Liver (tissue), 8 donors: ENCODE measurements at regions not wholly inside any gene's neighbourhood (a gene's known extent, or its start where the extent isn't known, plus 50 kb on each side); places are given as distances from the start of the nearest gene placed in this dataset.

Source experiments
- DNase-seq: peaks from one replicate; pipeline ENCODE4 v3.0.0-alpha.2; 2017; ENCODE audit warnings: low spot score
- H3K27ac ChIP-seq, 2 donors: one replicate each; pipeline ENCODE4 v1.7.0; 2013; ENCODE audit warnings: inconsistent platforms in 2 of 2, low read length in 2 of 2, control low read depth in 1 of 2, low read depth in 1 of 2, mild to moderate bottlenecking in 1 of 2
- H3K27me3 ChIP-seq, 4 donors: one replicate each; pipeline versions ENCODE4 v1.6.1 to v1.7.0; 2013; ENCODE audit warnings: low read length in 3 of 4, inconsistent platforms in 1 of 4, mild to moderate bottlenecking in 1 of 4, moderate library complexity in 1 of 4; ENCODE audit not compliant: control insufficient read depth in 4 of 4, insufficient read depth in 4 of 4
- H3K36me3 ChIP-seq, 4 donors: one replicate each; pipeline versions ENCODE4 v1.6.1 to v1.7.0; 2013; ENCODE audit warnings: low read length in 3 of 4, mild to moderate bottlenecking in 3 of 4, low read depth in 1 of 4, moderate library complexity in 1 of 4; ENCODE audit not compliant: control insufficient read depth in 4 of 4, insufficient read depth in 3 of 4
- H3K4me1 ChIP-seq, 4 donors: one replicate each; pipeline versions ENCODE4 v1.6.1 to v1.7.0; 2013; ENCODE audit warnings: low read length in 3 of 4, mild to moderate bottlenecking in 3 of 4, moderate library complexity in 1 of 4; ENCODE audit not compliant: control insufficient read depth in 4 of 4, insufficient read depth in 4 of 4
- H3K4me3 ChIP-seq, 3 donors: one replicate each; pipeline versions ENCODE4 v1.6.1 to v1.7.0; 2013; ENCODE audit warnings: low read length in 3 of 3, control low read depth in 1 of 3, low read depth in 1 of 3, mild to moderate bottlenecking in 1 of 3
- H3K9ac ChIP-seq, 2 donors: one replicate each; pipeline ENCODE4 v1.7.0; 2013; ENCODE audit warnings: low read length in 2 of 2, mild to moderate bottlenecking in 2 of 2, moderate library complexity in 2 of 2, control low read depth in 1 of 2, low read depth in 1 of 2
- H3K9me3 ChIP-seq, 4 donors: one replicate each; pipeline versions ENCODE4 v1.6.1 to v1.7.0; 2013; ENCODE audit warnings: low read length in 3 of 4; ENCODE audit not compliant: control insufficient read depth in 4 of 4
- EGR1 ChIP-seq, 2 donors: IDR thresholded peaks; 2 replicates each; pipeline ENCODE4 v1.6.1; 2016 to 2018; ENCODE audit warnings: antibody characterized with exemption in 2 of 2, low read depth in 2 of 2
- FOXA1 ChIP-seq: IDR thresholded peaks from 2 replicates; pipeline ENCODE4 v1.6.1; 2016; ENCODE audit warnings: antibody characterized with exemption
- FOXA2 ChIP-seq: IDR thresholded peaks from 2 replicates; pipeline ENCODE4 v1.6.1; 2016; ENCODE audit warnings: antibody characterized with exemption
- GABPA ChIP-seq, 2 donors: IDR thresholded peaks in 1 of 2; conservative IDR thresholded peaks in 1 of 2; 2 replicates each; pipeline ENCODE4 v1.6.1; 2016; ENCODE audit warnings: antibody characterized with exemption in 2 of 2, mild to moderate bottlenecking in 1 of 2, moderate library complexity in 1 of 2
- HNF4A ChIP-seq, 2 donors: conservative IDR thresholded peaks; 2 replicates each; pipeline ENCODE4 v1.6.1; 2016; ENCODE audit warnings: antibody characterized with exemption in 2 of 2, mild to moderate bottlenecking in 2 of 2
- HNF4G ChIP-seq: IDR thresholded peaks from 2 replicates; pipeline ENCODE4 v1.6.1; 2016; ENCODE audit warnings: antibody characterized with exemption
- JUND ChIP-seq, 2 donors: IDR thresholded peaks; 2 replicates each; pipeline ENCODE4 v1.6.1; 2016; ENCODE audit warnings: antibody characterized with exemption in 2 of 2
- NR2F2 ChIP-seq: IDR thresholded peaks from 2 replicates; pipeline ENCODE4 v1.6.1; 2016; ENCODE audit warnings: antibody characterized with exemption
- RAD21 ChIP-seq, 2 donors: IDR thresholded peaks; 2 replicates each; pipeline ENCODE4 v1.6.1; 2016; ENCODE audit warnings: antibody characterized with exemption in 2 of 2, mild to moderate bottlenecking in 2 of 2
- RXRA ChIP-seq, 2 donors: IDR thresholded peaks; 2 replicates each; pipeline ENCODE4 v1.6.1; 2017 to 2018; ENCODE audit warnings: antibody characterized with exemption in 2 of 2, mild to moderate bottlenecking in 1 of 2
- SP1 ChIP-seq: IDR thresholded peaks from 2 replicates; pipeline ENCODE4 v1.6.1; 2018; ENCODE audit warnings: antibody characterized with exemption, mild to moderate bottlenecking
- TAF1 ChIP-seq: conservative IDR thresholded peaks from 2 replicates; pipeline ENCODE4 v1.6.1; 2016; ENCODE audit warnings: antibody characterized with exemption, mild to moderate bottlenecking
- YY1 ChIP-seq: IDR thresholded peaks from 2 replicates; pipeline ENCODE4 v1.6.1; 2016; ENCODE audit warnings: antibody characterized with exemption, mild to moderate bottlenecking
- WGBS: extraction: QIAGEN DNeasy Blood & Tissue Kit; methylation state at CpG from one replicate; pipeline ENCODE4 v1.1.7; 2013; 5-methylcytosine and 5-hydroxymethylcytosine counted together
- TF ChIP-seq, protein P1 (sequence below): IDR thresholded peaks from 2 replicates; pipeline ENCODE4 v1.6.1; 2016; ENCODE audit warnings: antibody characterized with exemption
- TF ChIP-seq, protein P2 (sequence below): IDR thresholded peaks from 2 replicates; pipeline ENCODE4 v1.6.1; 2016; ENCODE audit warnings: antibody characterized with exemption
- TF ChIP-seq, protein P3 (sequence below): IDR thresholded peaks from 2 replicates; pipeline ENCODE4 v1.6.1; 2016; ENCODE audit warnings: antibody characterized with exemption
- TF ChIP-seq, protein P4 (sequence below): IDR thresholded peaks from 2 replicates; pipeline ENCODE4 v1.6.1; 2016; ENCODE audit warnings: antibody characterized with exemption, mild to moderate bottlenecking
- TF ChIP-seq, protein P5 (sequence below): fragments of 150-350 bp; IDR thresholded peaks from 2 replicates; pipeline ENCODE4 v1.5.1; 2017; ENCODE audit warnings: improper control_type of control experiment, low read depth, low read length; ENCODE audit not compliant: missing input control
- donor health status: healthy.
- donor health status: healthy.
- donor health status: healthy.
- donor health status: healthy.
- donor health status: healthy.

DNA sequence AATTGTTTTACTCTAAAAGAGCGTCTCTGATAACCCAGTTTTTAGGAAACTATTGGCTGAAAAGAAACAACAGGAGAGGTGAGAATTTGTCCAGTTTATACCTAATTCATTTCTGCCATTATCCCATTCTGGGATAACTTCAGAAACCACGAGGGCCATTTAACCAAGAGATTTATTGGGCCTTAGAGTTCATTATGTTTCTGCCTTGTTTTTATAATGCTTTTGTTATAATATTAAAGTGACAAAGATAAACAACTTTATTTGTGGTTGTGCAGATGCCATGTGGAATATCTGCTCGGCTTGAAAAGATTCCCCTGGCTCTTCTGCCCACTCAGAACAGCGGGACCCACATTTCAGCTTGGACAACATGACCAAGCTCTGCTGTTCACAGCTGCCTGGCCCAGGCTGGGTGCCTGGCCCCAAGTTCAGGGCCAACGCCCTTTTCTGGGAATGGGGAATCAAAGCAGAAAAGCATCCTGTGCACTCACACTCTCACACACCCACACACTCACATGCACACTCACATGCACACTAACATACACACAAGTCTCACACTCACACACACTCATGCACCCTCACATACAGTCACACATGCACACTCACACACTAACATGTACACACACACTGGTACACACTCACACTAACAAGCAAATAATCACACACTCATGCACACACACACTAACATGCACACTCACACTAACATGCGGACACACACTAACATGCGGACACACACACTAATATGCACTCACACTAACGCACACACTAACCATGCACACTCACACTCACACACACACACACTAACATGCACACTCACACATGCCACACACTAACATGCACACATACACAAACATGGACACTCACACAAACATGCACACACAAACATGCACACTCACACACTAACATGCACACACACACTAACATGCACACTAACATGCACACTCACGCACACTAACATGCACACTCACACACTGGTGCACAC is 86.7 kb upstream of the NEDD9 start:
- H3K27me3 ChIP-seq: no peaks in the 10 kb centered on the region
- H3K9ac ChIP-seq: no peak overlapping the region
- DNase-seq: no peak
- H3K27ac ChIP-seq: no peak overlapping the region
- H3K4me1 ChIP-seq: peaks cover 0 to 2% (median 0%) of the 10 kb centered on the region in 4 donors
- 92% methylated on average over 9 of the region's 9 CpGs for WGBS
- H3K36me3 ChIP-seq: no peaks in the 10 kb centered on the region
- H3K4me3 ChIP-seq: no peak overlapping the region
- no peaks in the 10 kb centered on the region for H3K9me3 ChIP-seq
- no peak for TF ChIP-seq TAF1
- no peak for TF ChIP-seq HNF4A (conservative IDR thresholded peaks at IDR 0.05)
- no peak for TF ChIP-seq EGR1 (IDR thresholded peaks at IDR 0.05; ENCODE audit: low read depth in 2 of 2)
- TF ChIP-seq NR2F2: no peak
- TF ChIP-seq YY1: no peak

DNA sequence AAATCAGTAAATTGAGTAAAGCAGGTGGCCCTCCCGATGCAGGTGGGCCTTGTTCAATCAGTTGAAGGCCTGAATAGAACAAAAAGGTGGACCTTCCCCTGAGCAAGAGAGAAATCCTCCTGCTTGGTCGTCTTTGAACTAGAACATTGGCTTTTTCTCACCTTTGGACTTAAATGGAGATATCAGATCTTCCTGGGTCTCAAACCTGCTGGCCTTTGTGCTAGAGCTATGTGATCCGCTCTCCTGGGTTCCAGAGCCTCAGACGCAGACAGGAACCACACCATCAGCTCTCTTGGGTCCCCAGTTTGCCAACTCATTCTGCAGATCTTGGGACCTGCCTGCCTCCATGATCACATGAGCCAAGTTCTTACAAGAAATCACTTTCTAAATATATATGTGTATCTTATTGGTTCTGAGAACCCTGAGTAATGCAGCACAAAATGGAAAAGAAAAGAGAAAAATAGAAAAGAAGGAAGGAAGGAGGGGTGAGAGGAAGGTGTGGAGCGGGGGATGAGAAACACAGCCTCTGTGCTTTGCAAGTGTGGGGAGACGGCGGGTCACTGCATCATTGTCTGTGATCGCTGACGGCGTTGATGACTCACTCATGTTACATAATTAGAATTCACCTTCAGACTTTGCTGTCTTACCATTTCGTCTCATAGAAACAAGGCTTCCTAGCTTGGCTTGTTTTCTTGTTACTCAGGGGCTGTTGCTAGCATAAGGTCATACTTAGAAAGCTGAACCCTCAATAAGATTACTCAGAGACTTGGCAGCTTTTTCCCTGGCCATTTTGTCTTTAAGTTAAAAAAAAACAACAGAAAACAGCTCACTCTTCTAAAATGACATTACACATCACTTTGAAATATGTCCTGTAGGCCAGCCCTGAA is 85.7 kb upstream of the NEDD9 start:
- Histone ChIP-seq H3K4me1 (no peaks in the 10 kb centered on the region), H3K9me3 (no peaks in the 10 kb centered on the region), H3K27ac (no peak overlapping the region), H3K36me3 (no peaks in the 10 kb centered on the region), H3K4me3 (no peak overlapping the region), H3K27me3 (no peaks in the 10 kb centered on the region), H3K9ac (no peak overlapping the region)
- no peak for DNase-seq
- TF ChIP-seq YY1 (no peak), RAD21 (IDR thresholded peaks at IDR 0.05) (no peak), EGR1 (IDR thresholded peaks at IDR 0.05; ENCODE audit: low read depth in 2 of 2) (no peak), FOXA1 (no peak), HNF4G (no peak), FOXA2 (no peak), NR2F2 (peak; percentile 11), RXRA (IDR thresholded peaks at IDR 0.05) (no peak), TAF1 (no peak), SP1 (no peak), JUND (IDR thresholded peaks at IDR 0.05) (peak; percentile 54 to 93), GABPA (IDR thresholded peaks at IDR 0.05 in 1 of 2, conservative IDR thresholded peaks at IDR 0.05 in 1 of 2) (no peak), HNF4A (conservative IDR thresholded peaks at IDR 0.05) (peak in 1 of 2 donors; percentile 21)
- TF ChIP-seq, protein P1, sequence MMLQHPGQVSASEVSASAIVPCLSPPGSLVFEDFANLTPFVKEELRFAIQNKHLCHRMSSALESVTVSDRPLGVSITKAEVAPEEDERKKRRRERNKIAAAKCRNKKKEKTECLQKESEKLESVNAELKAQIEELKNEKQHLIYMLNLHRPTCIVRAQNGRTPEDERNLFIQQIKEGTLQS: peak; percentile 59
- TF ChIP-seq, protein P2, sequence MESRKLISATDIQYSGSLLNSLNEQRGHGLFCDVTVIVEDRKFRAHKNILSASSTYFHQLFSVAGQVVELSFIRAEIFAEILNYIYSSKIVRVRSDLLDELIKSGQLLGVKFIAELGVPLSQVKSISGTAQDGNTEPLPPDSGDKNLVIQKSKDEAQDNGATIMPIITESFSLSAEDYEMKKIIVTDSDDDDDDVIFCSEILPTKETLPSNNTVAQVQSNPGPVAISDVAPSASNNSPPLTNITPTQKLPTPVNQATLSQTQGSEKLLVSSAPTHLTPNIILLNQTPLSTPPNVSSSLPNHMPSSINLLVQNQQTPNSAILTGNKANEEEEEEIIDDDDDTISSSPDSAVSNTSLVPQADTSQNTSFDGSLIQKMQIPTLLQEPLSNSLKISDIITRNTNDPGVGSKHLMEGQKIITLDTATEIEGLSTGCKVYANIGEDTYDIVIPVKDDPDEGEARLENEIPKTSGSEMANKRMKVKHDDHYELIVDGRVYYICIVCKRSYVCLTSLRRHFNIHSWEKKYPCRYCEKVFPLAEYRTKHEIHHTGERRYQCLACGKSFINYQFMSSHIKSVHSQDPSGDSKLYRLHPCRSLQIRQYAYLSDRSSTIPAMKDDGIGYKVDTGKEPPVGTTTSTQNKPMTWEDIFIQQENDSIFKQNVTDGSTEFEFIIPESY: no peak
- TF ChIP-seq, protein P3, sequence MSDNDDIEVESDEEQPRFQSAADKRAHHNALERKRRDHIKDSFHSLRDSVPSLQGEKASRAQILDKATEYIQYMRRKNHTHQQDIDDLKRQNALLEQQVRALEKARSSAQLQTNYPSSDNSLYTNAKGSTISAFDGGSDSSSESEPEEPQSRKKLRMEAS: no peak
- TF ChIP-seq, protein P4, sequence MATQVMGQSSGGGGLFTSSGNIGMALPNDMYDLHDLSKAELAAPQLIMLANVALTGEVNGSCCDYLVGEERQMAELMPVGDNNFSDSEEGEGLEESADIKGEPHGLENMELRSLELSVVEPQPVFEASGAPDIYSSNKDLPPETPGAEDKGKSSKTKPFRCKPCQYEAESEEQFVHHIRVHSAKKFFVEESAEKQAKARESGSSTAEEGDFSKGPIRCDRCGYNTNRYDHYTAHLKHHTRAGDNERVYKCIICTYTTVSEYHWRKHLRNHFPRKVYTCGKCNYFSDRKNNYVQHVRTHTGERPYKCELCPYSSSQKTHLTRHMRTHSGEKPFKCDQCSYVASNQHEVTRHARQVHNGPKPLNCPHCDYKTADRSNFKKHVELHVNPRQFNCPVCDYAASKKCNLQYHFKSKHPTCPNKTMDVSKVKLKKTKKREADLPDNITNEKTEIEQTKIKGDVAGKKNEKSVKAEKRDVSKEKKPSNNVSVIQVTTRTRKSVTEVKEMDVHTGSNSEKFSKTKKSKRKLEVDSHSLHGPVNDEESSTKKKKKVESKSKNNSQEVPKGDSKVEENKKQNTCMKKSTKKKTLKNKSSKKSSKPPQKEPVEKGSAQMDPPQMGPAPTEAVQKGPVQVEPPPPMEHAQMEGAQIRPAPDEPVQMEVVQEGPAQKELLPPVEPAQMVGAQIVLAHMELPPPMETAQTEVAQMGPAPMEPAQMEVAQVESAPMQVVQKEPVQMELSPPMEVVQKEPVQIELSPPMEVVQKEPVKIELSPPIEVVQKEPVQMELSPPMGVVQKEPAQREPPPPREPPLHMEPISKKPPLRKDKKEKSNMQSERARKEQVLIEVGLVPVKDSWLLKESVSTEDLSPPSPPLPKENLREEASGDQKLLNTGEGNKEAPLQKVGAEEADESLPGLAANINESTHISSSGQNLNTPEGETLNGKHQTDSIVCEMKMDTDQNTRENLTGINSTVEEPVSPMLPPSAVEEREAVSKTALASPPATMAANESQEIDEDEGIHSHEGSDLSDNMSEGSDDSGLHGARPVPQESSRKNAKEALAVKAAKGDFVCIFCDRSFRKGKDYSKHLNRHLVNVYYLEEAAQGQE: no peak
- TF ChIP-seq, protein P5, sequence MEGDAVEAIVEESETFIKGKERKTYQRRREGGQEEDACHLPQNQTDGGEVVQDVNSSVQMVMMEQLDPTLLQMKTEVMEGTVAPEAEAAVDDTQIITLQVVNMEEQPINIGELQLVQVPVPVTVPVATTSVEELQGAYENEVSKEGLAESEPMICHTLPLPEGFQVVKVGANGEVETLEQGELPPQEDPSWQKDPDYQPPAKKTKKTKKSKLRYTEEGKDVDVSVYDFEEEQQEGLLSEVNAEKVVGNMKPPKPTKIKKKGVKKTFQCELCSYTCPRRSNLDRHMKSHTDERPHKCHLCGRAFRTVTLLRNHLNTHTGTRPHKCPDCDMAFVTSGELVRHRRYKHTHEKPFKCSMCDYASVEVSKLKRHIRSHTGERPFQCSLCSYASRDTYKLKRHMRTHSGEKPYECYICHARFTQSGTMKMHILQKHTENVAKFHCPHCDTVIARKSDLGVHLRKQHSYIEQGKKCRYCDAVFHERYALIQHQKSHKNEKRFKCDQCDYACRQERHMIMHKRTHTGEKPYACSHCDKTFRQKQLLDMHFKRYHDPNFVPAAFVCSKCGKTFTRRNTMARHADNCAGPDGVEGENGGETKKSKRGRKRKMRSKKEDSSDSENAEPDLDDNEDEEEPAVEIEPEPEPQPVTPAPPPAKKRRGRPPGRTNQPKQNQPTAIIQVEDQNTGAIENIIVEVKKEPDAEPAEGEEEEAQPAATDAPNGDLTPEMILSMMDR: no peak
- WGBS: 87% methylated on average over 11 of the region's 11 CpGs
